HG03457 (cell line): ENCODE measurements at regions not wholly inside any gene's neighbourhood (a gene's known extent, or its start where the extent isn't known, plus 50 kb on each side); places are given as distances from the start of the nearest gene placed in this dataset.

ENCODE experiments used
- ATAC-seq: cut with Tn5 transposase; IDR thresholded peaks from one replicate; pipeline ENCODE4 v1.9.1; 2021; ENCODE audit warnings: moderate number of reproducible peaks; ENCODE audit not compliant: unreplicated experiment

DNA sequence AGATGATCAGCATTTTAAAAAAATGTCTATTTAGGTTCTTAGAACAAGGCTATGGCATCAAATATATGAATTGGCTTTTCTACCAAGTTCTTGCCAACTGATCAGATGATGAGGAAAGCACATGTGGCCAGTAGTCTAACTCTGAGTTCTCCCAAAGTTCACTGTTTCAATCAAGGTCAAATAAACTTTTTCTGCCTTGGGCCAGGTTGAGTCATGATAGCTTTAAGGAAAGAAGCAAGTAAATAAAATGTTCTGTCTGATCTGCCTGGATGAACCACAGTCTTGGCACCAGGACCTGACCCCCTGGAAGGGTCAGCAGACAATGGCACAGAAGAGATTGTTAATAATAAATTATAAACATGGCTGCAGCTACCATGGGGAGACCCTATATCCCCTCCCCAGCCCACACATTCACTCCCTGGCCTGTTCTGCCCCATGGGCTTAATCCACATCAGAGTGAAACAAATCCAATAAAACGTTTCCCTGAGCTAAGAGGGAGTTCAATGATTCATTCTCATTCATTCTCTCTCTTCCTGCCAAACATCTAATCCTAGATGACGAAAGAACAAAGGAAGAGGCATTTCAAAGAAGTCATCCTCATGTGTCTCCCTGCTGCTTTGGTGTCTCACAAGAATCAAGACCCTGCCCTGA is 661.6 kb downstream of the DHX35 start:
- ATAC-seq = no peak

DNA sequence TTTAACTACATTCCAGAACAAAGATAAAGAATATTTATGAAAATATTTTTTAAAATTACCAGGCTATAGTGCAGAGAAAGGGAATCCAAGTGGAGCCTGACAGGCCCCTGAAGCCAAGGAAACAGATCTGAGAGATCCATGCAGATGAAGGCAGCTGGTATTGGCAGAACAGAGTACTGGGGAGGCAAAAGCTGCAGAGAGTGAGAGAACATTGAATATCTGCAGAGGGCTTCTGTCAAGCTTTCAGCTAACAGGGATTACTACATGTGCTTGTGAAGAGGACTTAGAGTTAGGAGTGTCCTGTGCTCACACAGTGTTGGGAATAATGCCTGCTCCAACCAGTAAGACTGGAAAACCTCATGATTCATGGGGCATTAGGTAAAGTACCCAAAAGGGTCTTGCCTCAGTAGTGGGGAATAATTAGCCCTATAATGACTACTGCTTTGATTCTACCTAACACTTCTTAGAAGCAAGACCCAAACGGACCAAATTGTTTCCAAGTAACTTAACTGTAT is 657.2 kb downstream of the DHX35 start:
- ATAC-seq = no peak

DNA sequence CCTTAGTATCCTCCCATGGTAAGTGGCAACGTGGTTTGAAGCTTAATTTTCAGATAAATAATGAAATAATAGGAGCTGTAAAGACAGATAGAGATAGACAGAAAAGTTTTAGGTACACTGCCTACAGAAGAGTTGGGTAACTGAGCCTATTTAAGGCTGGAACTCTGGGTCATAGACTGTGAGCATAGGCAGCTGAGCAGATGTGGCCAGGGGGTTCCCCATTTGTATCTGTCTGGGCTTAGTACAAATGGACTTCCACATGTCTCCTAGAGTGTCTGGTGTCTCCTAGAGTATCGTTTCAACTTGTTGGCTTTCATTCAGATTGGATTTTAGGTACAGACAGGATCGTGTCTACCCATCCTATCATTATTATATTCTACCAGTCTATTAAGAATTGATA is 649.8 kb downstream of the DHX35 start:
- ATAC-seq = no peak

DNA sequence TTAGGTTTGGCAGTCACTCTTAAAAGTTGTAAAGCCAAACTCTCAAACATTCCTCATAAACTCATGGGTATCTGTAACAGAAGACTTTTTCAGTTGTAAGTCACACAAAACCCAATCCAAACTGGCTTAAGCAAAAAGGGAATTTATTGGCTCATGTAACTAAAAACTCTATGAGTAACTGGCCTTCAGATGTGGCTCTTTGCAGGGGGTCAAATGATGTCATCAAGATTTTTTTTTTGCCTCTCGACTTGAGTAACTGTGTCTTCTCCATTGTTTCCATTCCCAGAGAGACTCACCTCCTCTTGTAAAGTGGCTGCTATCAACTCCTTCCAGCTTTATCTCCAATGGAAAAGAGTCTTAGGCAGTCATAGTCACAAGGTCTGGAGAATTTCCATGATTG is 645.0 kb downstream of the DHX35 start:
- no peak for ATAC-seq

DNA sequence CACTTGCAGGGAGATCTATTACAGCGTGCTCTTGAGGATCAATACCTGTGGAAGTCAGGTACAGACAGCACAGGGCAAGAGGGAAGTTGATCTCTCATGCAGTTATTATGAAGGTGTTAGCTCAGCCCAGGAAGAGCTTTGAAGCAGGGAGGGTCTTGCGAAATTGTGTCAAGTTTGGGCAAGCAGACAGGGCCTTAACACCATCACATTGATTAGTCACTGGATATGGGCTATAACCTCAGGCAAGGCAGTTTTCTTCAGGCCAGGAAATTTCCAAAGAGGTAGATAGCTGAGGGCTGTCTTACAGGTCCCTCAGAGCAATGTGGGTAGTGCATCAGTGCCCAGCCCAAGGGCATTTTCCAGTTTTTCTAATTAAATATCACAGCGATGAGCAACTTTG is 643.8 kb downstream of the DHX35 start:
- ATAC-seq = no peak

DNA sequence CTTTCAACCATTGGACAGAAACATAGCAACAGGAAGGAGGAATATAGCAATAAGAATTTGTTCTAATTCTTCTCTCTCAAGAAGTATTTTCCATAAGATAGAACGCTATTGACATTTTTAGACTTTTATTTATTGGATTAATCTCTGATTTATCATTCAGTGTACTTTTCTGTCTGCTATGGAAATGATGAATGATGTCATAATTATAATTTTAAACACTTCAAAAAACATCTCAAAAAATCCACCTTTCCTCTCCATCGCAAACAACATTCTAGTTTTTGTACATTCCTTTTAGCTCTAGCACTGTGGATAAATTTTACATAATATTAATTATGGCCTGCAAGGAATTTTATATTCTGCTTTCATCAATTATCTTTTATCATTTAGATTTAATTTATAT is 643.2 kb downstream of the DHX35 start:
- ATAC-seq = no peak

DNA sequence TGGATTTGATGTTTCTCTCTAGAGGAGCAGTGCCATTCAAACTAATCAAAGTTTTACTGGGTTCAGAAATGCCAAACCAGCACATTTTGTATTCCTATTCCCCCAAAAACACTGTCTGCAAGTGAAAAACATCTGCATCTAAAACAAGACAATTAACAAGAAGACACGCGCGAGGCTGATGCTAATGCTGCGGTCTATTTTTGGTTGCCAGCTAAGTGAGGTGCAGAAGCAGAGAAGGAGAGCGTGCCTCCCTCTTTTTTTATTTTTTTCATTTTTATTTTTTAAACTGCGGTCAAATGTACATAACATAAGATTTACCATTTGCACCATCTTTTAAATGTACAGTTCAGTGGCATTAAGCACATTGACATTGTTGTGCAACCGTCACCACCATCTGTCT is 641.1 kb downstream of the DHX35 start:
- ATAC-seq = no peak

DNA sequence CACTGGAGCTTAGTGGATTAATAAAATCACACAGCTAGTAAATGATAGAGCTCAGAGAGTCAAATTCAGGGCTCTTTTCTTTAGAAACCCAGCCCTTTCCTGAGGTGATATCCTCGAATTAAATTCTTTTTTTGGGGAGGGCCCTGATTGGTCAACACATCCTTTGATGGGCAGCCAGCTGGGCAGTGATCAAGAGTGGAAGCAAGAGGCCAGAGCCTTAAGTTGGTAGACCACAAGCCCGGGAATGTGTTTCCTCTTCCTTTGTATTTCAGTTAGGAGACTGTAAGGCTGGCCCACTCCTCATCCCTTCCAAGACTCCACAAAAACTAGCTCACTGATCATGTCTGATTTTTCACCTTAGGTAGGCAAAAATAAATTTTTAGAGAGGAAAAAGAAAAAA is 640.5 kb downstream of the DHX35 start:
- ATAC-seq = no peak

DNA sequence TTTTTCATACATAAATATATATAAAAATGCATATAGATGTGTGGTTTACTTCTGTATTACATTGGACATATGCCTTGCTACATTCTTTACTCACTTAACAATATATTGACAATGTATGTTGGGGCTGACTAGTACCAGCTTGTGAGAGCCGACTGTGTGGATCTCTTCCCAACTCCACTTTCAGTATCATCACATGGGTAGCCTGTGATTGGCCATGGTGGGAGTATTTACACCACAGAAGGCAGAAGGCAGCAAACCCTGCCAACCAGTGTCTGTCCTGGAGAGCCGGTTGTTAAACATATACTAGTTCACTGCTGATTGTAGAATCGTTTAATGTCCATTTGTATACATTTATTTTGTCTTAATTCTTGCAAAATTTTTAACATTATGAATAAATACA is 638.7 kb downstream of the DHX35 start:
- no peak for ATAC-seq

DNA sequence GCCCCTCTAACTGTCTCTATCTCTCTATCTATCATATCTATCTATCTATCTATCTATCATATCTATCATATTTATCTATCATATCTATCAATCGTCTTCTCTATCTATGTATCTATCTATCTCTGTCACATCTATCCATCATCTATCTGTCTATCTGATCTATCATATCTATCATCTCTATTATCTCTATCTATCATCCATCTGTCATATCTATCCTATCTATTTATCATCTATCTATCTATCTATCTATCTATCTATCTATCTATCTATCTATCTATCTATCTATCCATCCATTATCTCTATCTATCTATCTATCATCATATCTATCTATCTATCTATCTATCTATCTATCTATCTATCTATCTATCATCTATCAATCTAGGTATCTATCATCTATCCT is 638.0 kb downstream of the DHX35 start:
- no peak for ATAC-seq

DNA sequence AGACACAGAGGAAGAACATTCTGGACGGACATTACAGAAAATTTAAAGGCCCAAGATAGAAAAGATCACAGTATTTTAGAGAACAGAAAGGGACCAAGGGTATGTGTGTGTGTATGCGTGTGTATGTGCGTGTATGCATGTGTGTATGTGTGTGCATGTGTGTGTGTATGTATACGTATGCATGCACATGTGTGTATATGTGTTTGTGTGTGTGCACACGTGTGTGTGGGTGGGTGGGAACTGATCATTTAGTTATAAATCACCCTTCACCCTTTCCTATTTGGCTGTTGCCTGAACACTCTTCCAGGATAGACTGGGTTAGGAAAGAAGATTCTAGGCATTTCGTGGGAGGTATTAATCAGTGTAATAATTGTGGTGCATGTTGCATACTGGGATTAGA is 634.4 kb downstream of the DHX35 start:
- no peak for ATAC-seq

DNA sequence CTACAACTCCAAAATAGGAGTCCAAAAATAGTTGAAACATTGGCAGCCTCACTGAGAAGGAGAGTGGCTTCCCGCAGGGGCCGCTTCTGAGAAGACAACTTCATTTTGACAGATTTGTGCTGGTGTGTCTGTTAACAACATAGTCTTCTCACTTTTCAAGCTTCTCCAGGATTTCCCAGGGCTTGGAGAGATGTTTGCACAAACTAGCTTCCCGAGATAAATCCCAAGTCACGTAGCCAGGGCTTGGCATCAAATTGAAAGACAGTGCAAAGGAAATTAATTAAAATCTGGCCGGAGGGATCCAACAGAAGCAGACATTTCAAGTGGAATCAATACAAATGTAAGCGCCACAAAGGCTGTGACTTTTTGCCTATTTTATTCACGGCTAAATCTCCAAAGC is 630.2 kb downstream of the DHX35 start:
- no peak for ATAC-seq

DNA sequence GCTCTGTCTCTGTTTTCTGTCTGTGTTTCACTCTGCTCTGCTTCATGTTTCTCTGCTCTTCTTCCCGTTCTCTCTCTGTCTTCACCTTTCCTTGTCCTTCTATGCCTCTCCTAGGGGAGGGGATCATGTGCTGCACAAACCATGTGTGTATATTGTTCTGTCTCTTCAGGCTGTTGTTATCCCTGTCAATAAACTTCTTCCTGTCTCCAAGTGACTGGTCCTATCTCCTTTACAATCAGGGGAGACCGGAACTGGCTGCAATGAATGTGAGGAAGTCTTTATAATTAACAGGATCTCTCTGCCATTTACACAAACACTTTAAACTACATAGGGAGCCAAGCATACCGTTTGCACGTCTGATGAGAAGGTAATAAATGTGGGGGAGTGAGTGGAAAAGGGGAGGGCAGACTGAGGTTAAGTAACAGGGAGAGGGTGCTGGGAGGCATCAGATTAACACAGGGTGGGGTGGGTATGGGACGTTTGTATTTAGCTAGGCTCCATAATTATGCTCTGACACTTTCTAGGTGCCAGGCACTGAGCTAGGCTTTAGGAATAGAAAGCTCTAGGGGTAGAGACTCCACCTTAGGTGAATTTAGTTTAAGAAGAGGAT is 626.1 kb downstream of the DHX35 start:
- ATAC-seq = no peak

DNA sequence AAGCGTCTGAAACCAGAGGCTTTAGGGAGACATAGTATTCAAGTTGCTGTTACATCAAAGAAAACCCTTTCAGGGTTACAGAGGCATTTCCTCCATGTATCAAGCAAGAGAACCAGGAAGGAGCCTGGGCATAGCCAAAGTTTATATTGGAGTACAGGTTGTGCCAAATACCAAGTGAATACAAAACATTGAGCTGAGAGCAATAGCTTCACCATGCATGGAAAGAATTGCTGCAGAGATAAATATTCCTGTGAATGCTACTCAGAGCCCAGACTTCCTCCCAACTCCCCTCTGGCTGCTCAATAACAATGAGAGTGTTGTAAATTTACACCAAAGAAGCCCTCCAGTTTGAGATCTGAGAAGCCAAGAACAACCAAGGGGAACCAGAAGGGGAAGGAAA is 618.9 kb downstream of the DHX35 start:
- ATAC-seq = no peak

DNA sequence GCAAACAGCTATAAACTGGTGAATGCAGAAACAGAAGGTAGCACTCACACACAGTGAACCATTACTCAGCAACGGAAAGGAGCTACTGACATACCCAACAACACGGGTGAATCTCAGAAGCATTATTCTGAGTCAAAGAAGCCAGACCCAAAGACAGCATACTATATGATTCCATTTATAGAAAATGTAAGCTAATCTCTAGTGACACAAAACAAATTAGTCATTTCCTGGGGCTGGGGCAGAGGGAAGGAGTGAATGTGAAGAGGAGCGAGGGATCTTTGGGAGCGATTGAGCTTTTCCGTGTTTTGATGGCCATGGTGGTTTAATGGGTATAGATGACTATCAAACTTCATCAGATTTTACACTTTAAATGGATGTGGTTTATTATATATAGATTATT is 614.6 kb downstream of the DHX35 start:
- ATAC-seq = no peak

DNA sequence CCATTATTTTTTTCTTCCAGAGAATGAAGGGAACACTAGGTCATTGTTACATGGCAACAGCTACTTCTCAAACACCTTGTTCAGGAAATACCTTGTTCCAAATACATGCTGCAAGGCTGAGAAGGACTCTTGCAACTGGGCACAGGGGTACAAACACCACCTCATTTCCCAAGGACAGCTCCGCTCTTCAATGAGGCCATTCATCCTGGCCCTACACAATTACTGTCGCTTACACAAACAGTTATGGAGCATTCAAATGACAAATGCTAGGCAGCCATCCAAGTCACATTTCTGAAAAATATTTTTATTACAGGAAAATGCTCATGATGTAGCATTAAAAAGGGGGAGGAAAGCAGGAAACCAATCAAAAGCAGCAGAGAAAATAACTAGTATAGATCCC is 611.9 kb downstream of the DHX35 start:
- ATAC-seq = no peak

DNA sequence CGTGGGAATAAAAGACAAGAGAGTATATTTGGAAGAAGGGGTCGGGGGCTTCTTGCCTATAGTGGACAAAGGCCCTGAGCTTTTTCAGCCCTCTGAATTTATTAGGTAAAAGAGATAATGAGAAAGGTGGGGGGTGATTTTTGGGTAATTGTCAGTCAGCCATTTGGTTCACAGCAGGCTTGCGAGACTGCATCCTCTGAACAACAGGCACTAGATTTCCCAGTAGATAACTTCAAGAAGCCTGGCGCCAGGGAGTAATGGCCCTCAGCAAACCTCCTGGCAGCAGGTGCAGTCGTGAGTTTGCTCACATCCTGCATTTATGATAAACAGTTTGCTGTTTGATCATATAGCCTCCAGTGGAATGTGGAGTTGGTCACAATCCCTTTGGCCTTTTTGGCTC is 609.0 kb downstream of the DHX35 start:
- no peak for ATAC-seq

DNA sequence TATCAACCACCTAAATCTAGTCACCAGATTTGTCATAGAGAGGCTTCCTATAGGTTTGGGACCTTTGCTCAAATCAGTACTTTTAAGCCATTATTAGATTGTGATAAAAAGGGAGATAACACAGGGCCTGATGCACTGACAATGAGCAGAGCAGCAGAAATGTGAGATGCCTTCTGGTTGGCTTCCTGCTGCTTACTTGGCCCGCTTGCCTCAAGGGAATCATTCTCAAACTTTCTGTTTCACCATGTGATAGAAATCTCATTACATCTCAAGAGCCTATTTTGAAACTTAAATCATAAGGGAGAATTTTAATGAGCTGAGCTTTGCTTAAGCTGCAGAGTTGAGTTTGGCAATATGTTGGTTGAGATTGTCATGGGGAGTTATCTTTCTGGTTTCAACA is 606.0 kb downstream of the DHX35 start:
- no peak for ATAC-seq

DNA sequence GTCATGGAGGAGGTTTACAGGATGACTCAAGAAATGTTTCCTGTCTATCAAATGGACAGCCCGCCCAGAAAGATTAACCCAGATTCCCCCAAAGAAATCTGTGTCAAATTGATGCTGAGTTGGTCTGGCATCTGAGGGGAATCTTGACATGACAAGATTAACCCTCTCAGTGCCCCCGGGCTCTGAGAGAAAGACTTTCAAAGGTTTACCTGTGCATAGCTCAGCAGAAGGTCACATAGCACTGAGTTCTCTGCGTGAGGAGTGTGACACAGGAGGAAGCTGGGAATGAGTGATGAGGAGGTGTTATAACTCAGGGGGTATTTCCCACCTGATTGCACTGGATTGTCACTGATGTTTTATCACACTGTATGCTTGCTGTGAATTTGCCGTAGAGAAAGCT is 601.2 kb downstream of the DHX35 start:
- ATAC-seq = no peak

DNA sequence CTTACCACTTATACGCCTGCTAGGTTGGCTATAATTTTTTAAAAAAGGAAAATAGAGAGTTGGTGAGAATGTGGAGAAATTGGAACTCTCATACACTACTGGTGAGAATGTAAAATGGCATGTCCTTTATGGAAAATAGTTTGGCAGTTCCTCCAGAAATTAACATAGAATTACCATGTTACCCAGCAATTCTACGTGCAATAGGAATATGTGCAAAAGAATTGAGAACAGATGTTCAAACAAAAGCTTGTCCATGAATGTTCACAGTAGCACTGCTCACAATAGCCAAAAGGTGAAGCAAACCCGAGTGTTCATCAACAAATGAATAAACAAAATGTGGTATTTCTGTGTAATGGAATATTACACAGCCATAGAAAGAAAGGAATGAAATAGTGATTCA is 592.2 kb downstream of the DHX35 start:
- ATAC-seq = no peak

DNA sequence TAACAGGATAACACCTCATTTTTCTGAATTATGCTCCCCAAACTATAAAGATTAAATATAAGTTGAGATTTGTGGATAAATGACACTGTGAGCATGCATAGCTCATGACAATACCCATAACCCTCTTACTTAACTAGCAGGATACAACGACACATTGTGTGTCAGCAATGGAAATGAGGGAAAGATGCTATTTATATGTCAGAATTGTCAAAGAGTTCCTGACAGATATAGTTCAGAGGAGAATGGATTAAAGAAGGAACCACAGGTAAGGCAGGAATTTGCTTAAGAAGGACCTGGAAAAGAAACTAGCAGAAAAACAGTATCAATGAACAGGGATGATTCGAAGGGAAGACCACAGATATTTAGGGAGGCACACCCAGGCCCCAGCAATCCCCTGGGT is 591.0 kb downstream of the DHX35 start:
- ATAC-seq = no peak

DNA sequence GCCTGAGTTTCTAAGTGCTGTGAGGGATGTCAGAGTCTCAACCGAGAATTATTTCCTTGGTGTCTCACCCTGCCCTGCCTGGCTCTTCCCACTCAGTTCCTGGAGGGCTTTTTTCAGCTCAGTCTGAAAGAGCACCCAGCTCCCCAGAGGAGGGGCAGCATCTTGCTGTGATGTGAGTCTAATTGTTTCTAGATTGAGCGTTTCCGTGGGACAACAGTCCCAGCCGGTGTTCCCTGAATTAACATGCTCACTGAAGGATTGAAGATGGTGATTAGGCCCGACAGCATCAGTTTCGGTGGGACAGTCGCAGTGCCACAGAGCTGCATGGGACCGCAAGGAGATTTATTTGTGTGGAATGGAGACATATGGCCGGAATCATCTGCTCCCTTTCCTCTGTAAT is 587.6 kb downstream of the DHX35 start:
- no peak for ATAC-seq
